HepG2 (cell line): ENCODE measurements at regions not wholly inside any gene's neighbourhood (a gene's known extent, or its start where the extent isn't known, plus 50 kb on each side); places are given as distances from the start of the nearest gene placed in this dataset.

Experiments used
- ATAC-seq: fragments of 200-7000 bp; cut with Tn5 transposase; 3 replicates; pipeline ENCODE4 v1.9.1; 2020; ENCODE audit warnings: mild to moderate bottlenecking, moderate library complexity
- BruUV-seq: library from RNA; stranded (reverse); fragments of 400-500 nt; replicated peaks from 2 replicates; lab custom pipeline; 2021; lab: Mats Ljungman, UMichigan
- CTCF ChIA-PET: fragments of 300-600 bp; formaldehyde crosslinking; extraction: SDS; loops from one replicate; lab custom pipeline; 2021; ENCODE audit warnings: low total read pairs, inconsistent platforms, low intra/inter-chr PET ratio; lab: Yijun Ruan, JAX
- POLR2A ChIA-PET: fragments of 350-600 bp; sonication (Branson Sonifier 250); formaldehyde crosslinking; loops from one replicate; lab custom pipeline; 2020; ENCODE audit warnings: antibody characterized with exemption, inconsistent platforms; lab: Yijun Ruan, JAX
- DNase-seq: peaks from one replicate; pipeline ENCODE4 v3.0.0-alpha.2; 2015; ENCODE audit warnings: low spot score
- FAIRE-seq: peaks from 3 replicates; lab custom pipeline; 2011; peaks lifted over from hg19 to GRCh38; lab: Jason Lieb, UNC
- H2AFZ ChIP-seq: one replicate; pipeline ENCODE4 v1.6.1; 2011; ENCODE audit warnings: low read length, inconsistent platforms
- H3K27ac ChIP-seq: fragments of 300-600 bp; 3 replicates; pipeline ENCODE4 v1.8.0; 2011; ENCODE audit warnings: mixed run types, mild to moderate bottlenecking, mixed read lengths, low read length, inconsistent platforms; ENCODE audit not compliant: insufficient read depth; ENCODE audit errors: extremely low read length
- H3K27me3 ChIP-seq, 2 experiments: fragments of 200-600 bp in 1 of 2; 2 replicates in 1 of 2; 3 replicates in 1 of 2; pipeline versions ENCODE4 v1.6.0 to v1.8.0; 2011; ENCODE audit warnings: low read length in 2 of 2, mild to moderate bottlenecking in 2 of 2, moderate library complexity in 2 of 2, inconsistent platforms in 1 of 2; ENCODE audit not compliant: insufficient read depth in 2 of 2, control insufficient read depth in 1 of 2
- H3K36me3 ChIP-seq, 2 experiments: fragments of 200-600 bp in 1 of 2; replicated peaks in 1 of 2; 2 replicates in 1 of 2; 3 replicates in 1 of 2; pipeline versions ENCODE4 v1.5.1 to v1.8.0; 2011; ENCODE audit warnings: low read length in 2 of 2, inconsistent platforms in 1 of 2; ENCODE audit not compliant: insufficient read depth in 2 of 2, control insufficient read depth in 1 of 2
- H3K4me1 ChIP-seq: 2 replicates; pipeline ENCODE4 v1.5.1; 2012; ENCODE audit warnings: low read length, inconsistent platforms; ENCODE audit not compliant: insufficient read depth
- H3K4me2 ChIP-seq: 2 replicates; pipeline ENCODE4 v1.6.0; 2011; ENCODE audit warnings: low read depth, low read length, inconsistent platforms
- H3K4me3 ChIP-seq, 3 experiments: fragments of 200-600 bp in 1 of 3; sonication (generic), shearing (Covaris generic) in 1 of 3; replicated peaks in 1 of 3; 2 replicates each; pipeline ENCODE4 v1.5.1; 2011 to 2016; ENCODE audit warnings: low read length in 3 of 3, inconsistent platforms in 2 of 3, low read depth in 2 of 3, mild to moderate bottlenecking in 2 of 3, control low read depth in 1 of 3, mixed read lengths in 1 of 3; ENCODE audit not compliant: insufficient read depth in 1 of 3
- H3K79me2 ChIP-seq: one replicate; pipeline ENCODE4 v1.6.1; 2011; ENCODE audit warnings: low read length, inconsistent platforms; ENCODE audit not compliant: insufficient read depth
- H3K9ac ChIP-seq: 2 replicates; pipeline ENCODE4 v1.6.0; 2011; ENCODE audit warnings: mild to moderate bottlenecking, low read depth, low read length, inconsistent platforms; ENCODE audit not compliant: insufficient read depth
- H3K9me3 ChIP-seq: 2 replicates; pipeline ENCODE4 v1.5.1; 2012; ENCODE audit warnings: mild to moderate bottlenecking, low read length
- H4K20me1 ChIP-seq: 2 replicates; pipeline ENCODE4 v1.6.0; 2011; ENCODE audit warnings: inconsistent platforms, mild to moderate bottlenecking, low read length, moderate library complexity; ENCODE audit not compliant: insufficient read depth
- BCL6 ChIP-seq: IDR thresholded peaks from 2 replicates; pipeline ENCODE4 v1.6.1; 2016; ENCODE audit warnings: missing genetic modification reagents, missing compliant biosample characterization
- ELF3 ChIP-seq: IDR thresholded peaks from 2 replicates; pipeline ENCODE4 v1.6.1; 2016; ENCODE audit warnings: missing genetic modification reagents, missing compliant biosample characterization
- FOSL2 ChIP-seq: sonication (generic); formaldehyde crosslinking; IDR thresholded peaks from 2 replicates; pipeline ENCODE4 v1.4.0; 2020; ENCODE audit warnings: missing genetic modification reagents
- KDM6A ChIP-seq: IDR thresholded peaks from 2 replicates; pipeline ENCODE4 v1.6.1; 2016; ENCODE audit warnings: low read depth
- MED8 ChIP-seq: sonication (generic); formaldehyde crosslinking; IDR thresholded peaks from 2 replicates; pipeline ENCODE4 v1.8.1; 2023; ENCODE audit warnings: mild to moderate bottlenecking, missing genetic modification reagents; ENCODE audit not compliant: insufficient replicate concordance
- MIER2 ChIP-seq: IDR thresholded peaks from 2 replicates; pipeline ENCODE4 v1.6.1; 2016; ENCODE audit warnings: missing biosample characterization, missing genetic modification reagents
- MNT ChIP-seq: fragments of 450-650 bp; IDR thresholded peaks from 2 replicates; pipeline ENCODE4 v1.6.1; 2016
- PLRG1 ChIP-seq: fragments of 450-650 bp; conservative IDR thresholded peaks from 2 replicates; pipeline ENCODE4 v1.6.1; 2016
- SOX13 ChIP-seq, 3 experiments: fragments of 450-650 bp in 1 of 3; sonication (generic) in 1 of 3; formaldehyde crosslinking in 1 of 3; IDR thresholded peaks in 2 of 3; conservative IDR thresholded peaks in 1 of 3; 2 replicates each; pipeline versions ENCODE4 v1.5.0 to v1.6.1; 2016 to 2020; ENCODE audit warnings: antibody characterized with exemption in 1 of 3, mild to moderate bottlenecking in 1 of 3, missing compliant biosample characterization in 1 of 3, missing genetic modification reagents in 1 of 3, moderate library complexity in 1 of 3
- SOX6 ChIP-seq, 2 experiments: fragments of 450-650 bp in 1 of 2; sonication (generic) in 1 of 2; formaldehyde crosslinking in 1 of 2; IDR thresholded peaks; 2 replicates each; pipeline versions ENCODE4 v1.4.0 to v1.6.1; 2017 to 2020; ENCODE audit warnings: antibody characterized with exemption in 1 of 2, mild to moderate bottlenecking in 1 of 2, missing genetic modification reagents in 1 of 2
- TFDP2 ChIP-seq: sonication (generic); formaldehyde crosslinking; IDR thresholded peaks from 2 replicates; pipeline ENCODE4 v1.4.0; 2020; ENCODE audit warnings: missing genetic modification reagents
- ZBTB33 ChIP-seq: sonication (generic); formaldehyde crosslinking; IDR thresholded peaks from 2 replicates; pipeline ENCODE4 v1.4.0; 2020; ENCODE audit warnings: missing genetic modification reagents
- ZFP37 ChIP-seq: sonication (generic); formaldehyde crosslinking; IDR thresholded peaks from 2 replicates; pipeline ENCODE4 v1.4.0; 2020; ENCODE audit warnings: missing genetic modification reagents, borderline replicate concordance
- ZNF225 ChIP-seq: sonication (generic); formaldehyde crosslinking; IDR thresholded peaks from 2 replicates; pipeline ENCODE4 v1.4.0; 2020; ENCODE audit warnings: mild to moderate bottlenecking, missing genetic modification reagents
- ZNF550 ChIP-seq: sonication (generic); formaldehyde crosslinking; IDR thresholded peaks from 2 replicates; pipeline ENCODE4 v1.4.0; 2020; ENCODE audit warnings: mild to moderate bottlenecking, missing genetic modification reagents, borderline replicate concordance
- ZNF7 ChIP-seq: IDR thresholded peaks from 2 replicates; pipeline ENCODE4 v1.6.1; 2016; ENCODE audit warnings: missing biosample characterization, missing genetic modification reagents
- WGBS: methylation state at CpG from one replicate; pipeline ENCODE4 v1.1.6; 2017; ENCODE audit warnings: low lambda C conversion rate; 5-methylcytosine and 5-hydroxymethylcytosine counted together
- in situ Hi-C: cut with HindIII; loops from 2 replicates; pipeline ENCODE4 v1.10.0; 2017; ENCODE audit warnings: low pct_unique_long_range_greater_than_20kb; ENCODE audit not compliant: extremely low pct_ligation_motif_present
- intact Hi-C: fragments of 100-400 bp; cut with micrococcal nuclease; formaldehyde crosslinking; loops from one replicate; pipeline ENCODE4 v1.10.0; 2022; ENCODE audit not compliant: unreplicated experiment

- peak overlapping the region; percentile 40 for H3K4me2 ChIP-seq
- intact Hi-C loops: loop anchor here (2.0 to 10.0 kb wide), 2 partner anchors 98 to 412 kb away; partner anchors contain the start of genes FGGY and JUN
- CTCF ChIA-PET: no interaction called here
- peak; percentile 50 for ATAC-seq
- peak; percentile 93 for DNase-seq
- peak overlapping the region; percentile 42 for H3K9ac ChIP-seq
- no peaks in the 10 kb centered on the region for H3K36me3 ChIP-seq
- H3K4me1 ChIP-seq: peaks cover 76% of the 10 kb centered on the region
- WGBS: 40% methylated on average over 12 of the region's 12 CpGs
- no TSS peak for BruUV-seq
- no peaks in the 10 kb centered on the region for H4K20me1 ChIP-seq
- 0 out of 6 replicates have a peak overlapping the region, but pooled peaks of 1 of the 3 experiments have one; percentile 18 for H3K4me3 ChIP-seq
- FAIRE-seq: peak; percentile 85
- H3K27ac ChIP-seq: peak overlapping the region; percentile 77
- no peak overlapping the region for H2AFZ ChIP-seq
- no peaks in the 10 kb centered on the region for H3K9me3 ChIP-seq
- no peaks in the 10 kb centered on the region for H3K27me3 ChIP-seq
- H3K79me2 ChIP-seq: no peaks in the 10 kb centered on the region
- POLR2A ChIA-PET: interaction anchor here (0.9 to 5.4 kb wide), 10 partner anchors 8 to 413 kb away, joined by 3 to 38 read pairs (median 3); partner anchors contain the start of genes FGGY and JUN
- in situ Hi-C loops: loop anchor here (5.0 kb wide), 1 partner anchor 96 kb away; no protein-coding TSS in a partner anchor
- TF ChIP-seq PLRG1 (no peak), FOSL2 (CRISPR knock-in tag) (peak; percentile 95), BCL6 (peak; percentile 95), ZNF7 (no peak), MIER2 (CRISPR knock-in tag) (peak; percentile 55; the same call in 1 of the 2 replicates), MED8 (CRISPR knock-in tag) (peak; percentile 63), ZNF225 (CRISPR knock-in tag) (no peak), ZNF550 (no peak), MNT (no peak), TFDP2 (CRISPR knock-in tag) (0 out of 2 replicates have a peak, but pooled peaks have one; percentile 18), SOX13 (IDR thresholded peaks at IDR 0.05) (peak; percentile 83), SOX13 (CRISPR knock-in tag; conservative IDR thresholded peaks at IDR 0.05 in 1 of 2, IDR thresholded peaks at IDR 0.05 in 1 of 2) (peak in 1 of 2 experiments; percentile 86; a peak in 2 of 4 replicates), ZBTB33 (CRISPR knock-in tag) (0 out of 2 replicates have a peak, but pooled peaks have one; percentile 33), SOX6 (IDR thresholded peaks at IDR 0.05) (no peak), SOX6 (CRISPR knock-in tag; IDR thresholded peaks at IDR 0.05) (peak; percentile 64; the same call in 1 of the 2 replicates), KDM6A (CRISPR knock-in tag) (no peak), ZFP37 (CRISPR knock-in tag) (no peak), ELF3 (peak; percentile 42)
Measured at GRCh38 chr1:58883037-58883887, 99.4 kb upstream of the JUN start.
